NCI-H774 (cell line): ENCODE measurements at regions not wholly inside any gene's neighbourhood (a gene's known extent, or its start where the extent isn't known, plus 50 kb on each side); places are given as distances from the start of the nearest gene placed in this dataset.

ENCODE experiments used
- DNase-seq: peaks from one replicate; lab custom pipeline; 2025; lab: John Stamatoyannopoulos, UW

DNA sequence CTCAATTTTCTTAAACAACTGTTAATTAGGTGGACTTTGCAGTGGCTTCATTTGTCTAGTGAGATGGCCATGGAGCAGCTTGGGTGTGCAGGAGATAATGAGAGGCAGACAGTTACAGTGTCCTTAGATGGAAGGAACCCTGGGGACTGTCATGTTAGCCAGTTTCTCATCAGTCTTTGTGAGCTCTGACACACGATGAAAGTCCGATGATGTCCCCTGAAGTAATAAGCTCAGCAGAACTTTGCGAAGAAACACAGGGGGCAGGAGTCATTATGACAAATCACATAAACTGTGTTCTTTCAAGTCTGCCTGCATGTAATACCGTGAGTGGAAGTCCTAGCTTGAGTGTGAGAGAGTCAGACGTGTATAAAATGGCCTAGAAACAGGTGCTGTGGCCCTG, 201.8 kb downstream of the DRD1 start:
- DNase-seq = no peak

DNA sequence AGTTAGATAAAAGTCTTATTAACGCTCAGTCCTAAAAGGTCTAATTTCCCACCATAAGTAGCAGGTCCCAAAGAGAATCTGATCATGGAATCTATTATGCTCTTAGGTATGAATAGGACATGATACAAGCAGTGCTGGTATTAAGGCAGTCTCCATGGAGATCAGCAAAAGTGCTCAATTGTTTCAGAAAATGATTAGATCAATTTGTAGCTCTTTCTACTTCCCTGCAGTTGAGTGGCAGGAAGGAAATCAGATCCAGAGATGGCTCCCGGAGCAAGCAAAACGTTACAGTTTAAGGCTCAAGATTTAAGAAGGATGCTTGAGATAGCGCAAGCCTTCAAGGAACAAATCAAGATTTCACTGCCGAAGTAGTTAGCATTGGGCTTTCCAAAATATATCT, 205.7 kb downstream of the DRD1 start:
- no peak for DNase-seq

DNA sequence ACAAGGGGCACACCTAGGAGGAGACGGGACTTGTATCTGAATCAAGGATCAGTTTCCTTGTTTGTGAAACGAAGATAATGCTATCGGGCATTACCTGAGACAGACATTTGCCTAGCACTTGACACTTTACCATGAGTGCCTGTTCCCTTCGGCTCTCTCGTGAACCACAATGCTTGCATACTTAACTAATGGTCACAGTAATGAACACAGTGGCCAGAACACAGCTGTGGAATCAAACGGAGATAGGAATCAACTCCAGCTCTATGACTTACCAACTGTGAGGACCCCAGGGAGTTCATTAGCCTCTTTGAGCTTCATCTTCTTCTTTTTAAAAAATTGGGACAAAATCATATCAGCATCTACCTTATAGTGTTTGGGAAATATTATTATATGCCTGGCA, 207.8 kb downstream of the DRD1 start:
- DNase-seq = no peak

DNA sequence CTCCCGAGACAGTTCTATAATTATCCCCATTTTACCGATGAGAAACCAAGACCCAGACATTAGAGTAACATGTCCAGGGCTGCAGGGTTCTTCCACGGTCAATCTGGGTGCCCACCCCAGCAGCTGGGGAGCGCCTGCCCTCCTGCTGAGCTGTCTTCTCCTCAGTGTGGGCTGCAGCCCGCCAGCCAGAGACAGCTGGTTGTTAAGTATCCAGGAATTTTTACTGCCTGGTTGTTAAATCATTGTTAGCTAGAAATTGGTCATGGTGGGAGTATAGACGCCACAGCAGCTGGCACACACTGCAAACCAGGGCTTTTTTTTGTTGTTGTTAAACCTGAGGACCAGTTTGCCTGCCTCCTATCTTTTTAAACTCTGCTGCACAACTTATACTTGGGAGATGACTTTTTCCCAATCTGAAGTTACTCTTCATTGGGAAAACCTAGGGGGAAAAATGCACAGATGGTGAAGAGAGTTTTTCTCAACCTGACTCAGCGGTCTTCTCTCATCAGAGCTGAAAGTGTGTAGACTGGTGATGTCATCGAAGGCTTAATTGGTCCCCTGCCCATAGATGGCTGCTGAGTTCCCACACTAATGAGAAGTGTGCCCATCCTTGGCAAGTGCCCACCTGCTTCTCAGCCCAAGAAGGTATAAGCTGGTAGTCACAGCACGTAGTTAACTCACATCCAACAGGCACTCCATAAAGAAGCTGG, 208.6 kb downstream of the DRD1 start:
- no peak for DNase-seq

DNA sequence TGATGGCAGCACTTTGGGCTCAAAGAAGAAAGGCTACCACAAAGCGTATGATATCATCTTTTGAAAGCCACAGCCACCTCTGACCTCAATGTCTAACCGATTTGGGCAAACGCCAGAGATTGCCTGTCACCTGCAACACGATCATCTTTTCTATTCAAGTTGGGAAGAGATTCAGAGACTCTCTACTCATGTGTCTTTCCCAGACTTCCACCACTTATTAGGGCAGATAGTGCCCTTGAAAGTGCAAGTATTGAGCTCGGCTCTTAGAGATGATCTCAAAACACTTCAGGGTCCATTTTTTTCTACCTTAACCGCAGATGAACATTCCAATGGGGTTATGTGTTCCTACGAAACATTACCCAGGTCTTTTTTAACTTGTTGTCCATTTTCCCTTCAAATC, 213.7 kb downstream of the DRD1 start:
- DNase-seq = no peak

DNA sequence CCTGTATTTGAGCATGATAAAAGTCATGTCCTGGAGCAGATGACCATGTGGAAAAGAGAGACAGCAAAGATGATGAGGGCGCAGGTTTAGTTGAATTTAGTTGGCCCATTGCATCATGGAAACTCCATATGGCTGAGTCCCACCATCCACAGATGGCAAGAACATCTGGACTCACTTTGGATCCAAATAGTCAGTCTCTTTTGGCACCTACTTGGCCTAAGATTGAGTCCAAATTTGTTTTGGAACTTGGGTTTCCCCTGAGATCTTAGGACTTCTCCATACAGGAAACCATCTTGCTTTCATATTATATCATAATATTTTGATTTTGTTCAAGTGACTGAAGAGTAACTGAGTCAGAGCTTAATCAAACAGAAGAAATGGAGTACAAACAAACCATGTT, 217.5 kb downstream of the DRD1 start:
- no peak for DNase-seq

DNA sequence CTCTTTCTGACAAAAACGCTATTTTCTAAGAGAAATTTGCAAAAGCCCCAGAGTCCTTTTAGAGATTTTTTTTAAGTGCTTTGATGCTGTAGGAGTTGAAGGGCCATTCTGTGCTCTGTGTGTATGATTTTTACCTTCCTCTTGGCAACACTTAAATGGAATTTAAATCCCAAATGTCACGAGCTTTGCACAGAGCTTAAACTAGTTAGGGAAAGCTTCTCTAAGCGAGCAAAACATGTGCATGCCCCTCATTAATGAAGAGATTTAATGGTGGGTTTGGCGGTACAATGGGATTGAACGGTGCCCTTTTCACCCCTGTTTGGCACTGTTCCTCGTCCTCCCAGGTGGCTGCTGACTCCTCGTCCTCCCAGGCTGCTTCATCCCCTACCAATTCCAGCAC, 220.7 kb downstream of the DRD1 start:
- DNase-seq = no peak

DNA sequence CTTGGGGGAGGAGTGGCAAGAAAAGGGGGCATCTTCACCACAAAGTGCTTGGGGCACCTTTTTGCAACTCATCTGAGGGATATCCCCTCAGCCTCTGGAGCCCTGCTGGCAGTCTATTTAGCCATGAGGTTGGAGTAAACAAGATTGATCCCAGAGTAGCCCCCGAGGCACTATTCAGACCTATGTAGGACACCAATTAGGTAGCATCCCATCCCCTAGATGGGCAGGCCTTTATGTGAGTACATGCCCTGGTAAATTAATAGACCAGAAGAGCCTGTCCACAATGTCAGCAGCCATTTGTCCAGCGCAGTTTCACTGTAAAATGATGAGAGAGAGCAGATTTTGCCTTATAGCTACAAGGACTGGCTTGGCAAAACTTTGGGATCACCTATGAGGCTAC, 221.4 kb downstream of the DRD1 start:
- no peak for DNase-seq

DNA sequence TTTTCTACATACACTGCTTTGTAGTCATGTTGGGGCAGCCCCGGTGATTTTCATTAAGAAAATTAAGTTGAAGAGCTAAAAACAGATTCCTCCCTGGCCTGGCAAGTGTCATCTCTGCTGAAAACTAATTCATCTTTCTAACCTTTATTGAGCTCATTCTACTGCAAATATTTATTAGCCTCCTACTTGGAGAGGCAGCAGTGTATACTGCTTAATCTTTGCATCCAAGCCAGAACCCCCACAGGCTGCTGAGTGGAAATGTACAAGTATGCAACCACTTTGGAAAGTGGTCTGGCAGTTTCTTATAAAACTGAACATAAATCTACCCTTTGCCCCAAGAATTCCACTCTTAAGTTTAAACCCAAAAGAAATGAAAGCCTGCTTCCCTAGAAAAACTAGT, 223.4 kb downstream of the DRD1 start:
- DNase-seq = no peak

DNA sequence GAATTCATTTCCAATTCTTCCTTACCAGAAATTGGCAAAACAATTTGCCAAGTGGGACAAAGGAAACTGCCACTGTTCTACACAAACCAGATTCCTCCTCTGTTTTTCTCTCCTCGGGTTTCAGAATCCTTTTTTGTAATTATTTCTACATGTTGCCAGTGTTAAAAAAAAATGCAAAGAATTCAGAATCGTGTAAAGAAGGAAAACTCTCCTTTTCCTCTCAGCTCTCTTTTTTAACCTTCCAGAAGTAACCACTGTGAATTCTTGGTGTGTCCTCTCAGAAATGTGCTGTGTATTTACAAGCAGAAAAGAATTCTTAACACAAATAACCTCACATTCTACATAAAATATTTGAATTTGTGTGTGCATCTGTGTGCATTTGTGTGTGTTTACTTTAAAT, 224.6 kb downstream of the DRD1 start:
- no peak for DNase-seq

DNA sequence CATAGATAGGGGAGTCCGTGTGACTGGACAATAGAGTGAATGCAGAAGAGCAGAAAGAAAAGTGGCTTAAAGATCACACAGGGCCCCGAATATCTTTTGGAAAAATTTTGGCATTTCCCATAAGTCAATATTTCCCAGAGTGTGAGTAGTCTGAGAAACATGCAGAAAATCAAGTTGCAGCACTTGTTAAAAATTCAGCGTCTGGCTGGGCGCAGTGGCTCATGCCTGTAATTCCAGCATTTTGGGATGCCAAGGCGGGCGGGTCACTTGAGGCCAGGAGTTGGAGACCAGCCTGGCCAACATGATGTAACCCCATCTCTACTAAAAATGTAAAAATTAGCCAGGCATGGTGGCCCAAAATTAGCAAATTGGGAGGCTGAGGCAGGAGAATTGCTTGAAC, 227.0 kb downstream of the DRD1 start:
- DNase-seq = no peak

DNA sequence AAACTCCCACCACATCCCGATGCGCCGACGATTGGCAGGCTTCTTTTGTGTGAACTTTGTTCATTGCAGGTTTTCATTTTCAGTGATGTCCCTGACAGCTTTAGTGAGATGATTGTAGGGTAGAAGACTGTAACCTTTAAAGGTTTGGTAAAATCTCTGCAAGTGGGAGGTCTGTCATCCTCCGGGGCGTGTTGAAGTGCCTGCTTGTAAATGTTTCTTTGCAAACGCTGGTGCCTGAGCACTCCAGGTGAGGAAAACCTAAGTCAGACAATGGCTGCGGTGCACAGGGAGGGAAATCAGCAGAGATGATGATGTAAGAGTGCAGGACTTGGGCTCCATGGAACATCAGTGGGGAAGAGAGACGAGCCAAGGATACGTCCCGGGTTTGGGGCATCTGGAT, 228.1 kb downstream of the DRD1 start:
- DNase-seq = no peak

DNA sequence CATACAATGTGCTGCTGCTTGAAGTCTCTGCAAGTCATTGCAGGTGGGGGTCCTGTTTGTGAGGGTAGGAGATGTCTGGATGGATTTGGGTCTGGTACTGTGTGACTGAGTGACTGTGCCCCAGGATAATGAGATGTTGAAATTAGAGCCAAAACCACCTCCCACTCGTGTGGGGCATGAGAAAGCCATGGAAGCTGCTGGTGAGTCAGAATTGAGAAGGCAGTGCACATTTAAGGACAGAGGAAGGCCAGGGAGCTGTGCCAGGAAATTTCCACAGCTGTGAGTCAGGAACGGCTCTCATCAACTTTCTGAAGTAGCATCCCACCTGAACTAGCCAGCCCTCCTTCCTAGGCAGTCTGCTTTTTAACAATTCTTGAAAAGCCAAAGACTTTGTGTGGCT, 229.8 kb downstream of the DRD1 start:
- DNase-seq = no peak

DNA sequence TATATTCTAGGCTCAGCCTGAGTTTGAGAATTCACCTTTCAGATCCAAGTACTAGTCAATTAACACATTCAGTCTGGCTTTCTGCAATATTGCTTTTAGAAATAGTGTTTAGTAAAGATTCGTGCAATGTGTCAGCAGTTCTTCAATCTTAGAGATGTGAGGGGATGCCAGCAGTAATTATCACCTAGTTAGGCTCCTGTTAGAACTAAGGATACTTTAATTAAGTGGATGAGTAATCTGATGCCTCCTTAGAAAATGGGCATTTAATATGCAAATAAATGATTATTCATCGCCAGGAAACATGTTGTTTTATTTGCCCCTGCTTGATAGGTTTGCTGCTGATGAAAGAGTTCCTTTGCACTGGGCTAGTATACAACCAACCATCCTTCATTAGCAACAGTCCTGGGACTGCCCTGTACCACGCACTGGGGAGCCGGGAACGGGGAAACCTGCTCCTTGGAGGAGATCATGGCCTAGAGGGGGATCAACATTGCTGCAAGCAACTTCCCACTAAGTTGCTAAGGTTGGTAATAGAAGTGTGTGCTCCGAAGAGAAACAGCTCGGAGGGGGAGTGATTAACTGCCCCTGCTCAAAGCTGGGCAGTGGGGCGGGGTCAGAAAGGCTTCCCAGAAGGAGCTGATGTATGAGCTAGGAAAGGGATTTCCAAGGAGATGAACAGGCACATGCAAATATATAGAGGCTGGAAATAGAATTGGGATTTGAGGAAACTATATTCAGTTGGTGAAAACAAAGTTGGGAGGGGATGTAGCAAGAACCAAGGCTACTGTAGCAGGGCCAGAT, 231.8 kb downstream of the DRD1 start:
- DNase-seq = no peak

DNA sequence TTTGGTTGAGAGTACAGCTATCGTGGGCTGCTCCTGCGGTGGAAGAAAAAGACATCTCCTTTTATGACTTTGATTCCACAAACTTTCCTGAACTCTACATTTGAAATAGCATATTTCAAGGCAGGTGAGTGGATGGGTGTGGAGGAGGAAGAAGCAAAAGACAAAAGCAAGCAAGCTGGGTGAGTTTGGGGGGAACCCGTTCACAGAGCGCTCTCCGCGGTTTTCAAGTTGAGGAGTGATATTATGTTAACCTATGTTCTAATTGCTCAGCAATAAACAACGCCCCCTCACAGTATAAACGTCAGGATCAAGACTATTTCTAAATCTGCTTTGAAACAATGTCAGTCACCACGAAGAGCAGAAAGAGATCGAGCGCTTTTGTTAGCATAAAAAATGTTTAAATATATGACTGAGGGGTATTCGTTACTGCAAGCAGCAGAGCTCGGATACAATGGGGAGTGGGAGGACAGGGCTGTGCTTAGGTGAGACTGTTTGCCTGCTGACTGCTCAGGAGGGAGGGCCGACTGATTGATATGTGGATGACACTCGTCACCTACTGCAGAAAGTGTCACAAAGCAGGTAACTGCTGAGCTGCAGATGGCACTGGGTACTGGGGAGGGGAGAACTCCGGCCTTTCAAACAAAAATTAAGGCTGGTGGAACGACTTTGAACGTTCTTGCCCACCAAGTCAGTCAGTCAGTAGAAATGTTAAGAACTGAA, 236.5 kb downstream of the DRD1 start:
- no peak for DNase-seq

DNA sequence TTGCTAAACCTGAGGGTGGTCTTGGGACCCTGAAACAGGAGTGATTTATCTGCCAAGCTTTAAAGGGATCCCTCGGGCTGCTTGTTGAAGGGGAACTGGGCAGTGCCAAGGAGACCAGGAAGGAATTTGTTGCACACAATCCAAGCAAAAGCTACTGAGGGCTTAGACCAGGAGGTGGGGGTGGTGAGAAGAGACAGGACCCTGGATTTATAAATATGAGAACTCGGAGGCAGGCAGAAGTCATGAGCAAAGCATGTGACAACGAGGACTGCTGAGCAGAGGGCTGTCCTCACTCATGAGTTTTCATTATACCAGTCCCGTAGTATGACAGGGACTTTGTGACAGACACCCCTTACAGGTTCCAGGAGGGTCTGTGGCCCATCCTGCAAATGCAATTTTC, 237.3 kb downstream of the DRD1 start:
- no peak for DNase-seq

DNA sequence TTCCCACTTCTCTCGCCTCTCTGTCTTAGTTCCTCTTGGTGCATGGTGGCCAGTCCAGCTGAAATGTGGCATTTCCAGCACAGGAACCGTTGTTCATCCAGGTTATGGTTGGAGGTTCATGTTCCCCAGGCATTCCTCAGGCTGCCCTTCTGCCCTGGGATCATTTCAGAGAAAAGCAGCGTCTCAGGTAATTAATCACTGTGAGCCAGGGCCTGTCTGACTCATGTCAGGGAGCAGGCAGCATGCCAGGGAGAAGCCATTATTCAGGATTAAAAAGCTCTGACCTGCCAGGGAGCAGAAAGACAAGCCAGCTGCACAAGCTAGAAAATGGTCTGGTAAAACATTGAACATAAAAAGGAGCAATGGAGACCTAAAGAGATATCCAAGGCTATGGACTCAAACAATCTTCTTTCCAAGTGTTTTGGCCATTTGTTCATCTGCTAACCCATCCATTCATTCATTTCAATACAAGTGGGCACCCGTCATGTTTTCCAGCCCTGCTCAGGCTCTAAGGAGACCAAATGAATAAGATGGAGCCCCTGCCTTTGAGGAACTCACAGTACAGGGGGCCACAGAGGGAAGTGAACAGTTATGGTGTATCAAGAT, 241.4 kb downstream of the DRD1 start:
- DNase-seq = peak; percentile 25

DNA sequence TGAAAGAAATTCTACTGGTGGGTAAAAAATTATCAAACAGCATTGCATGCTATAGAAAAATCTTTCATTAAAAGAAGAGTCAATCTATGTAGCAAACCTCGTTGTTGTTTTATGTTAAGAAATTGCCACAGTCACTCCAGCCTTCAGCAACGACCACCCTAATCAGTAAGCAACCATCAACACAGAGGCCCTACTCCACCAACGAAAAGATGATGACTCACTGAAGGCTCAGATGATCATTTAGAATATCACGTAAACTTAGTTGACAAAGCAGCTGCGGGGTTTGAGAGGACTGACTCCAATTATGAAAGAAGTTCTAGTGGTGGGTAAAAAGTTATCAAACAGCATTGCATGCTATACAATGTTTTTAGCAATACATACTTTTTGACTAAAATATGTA, 242.6 kb downstream of the DRD1 start:
- DNase-seq = no peak

DNA sequence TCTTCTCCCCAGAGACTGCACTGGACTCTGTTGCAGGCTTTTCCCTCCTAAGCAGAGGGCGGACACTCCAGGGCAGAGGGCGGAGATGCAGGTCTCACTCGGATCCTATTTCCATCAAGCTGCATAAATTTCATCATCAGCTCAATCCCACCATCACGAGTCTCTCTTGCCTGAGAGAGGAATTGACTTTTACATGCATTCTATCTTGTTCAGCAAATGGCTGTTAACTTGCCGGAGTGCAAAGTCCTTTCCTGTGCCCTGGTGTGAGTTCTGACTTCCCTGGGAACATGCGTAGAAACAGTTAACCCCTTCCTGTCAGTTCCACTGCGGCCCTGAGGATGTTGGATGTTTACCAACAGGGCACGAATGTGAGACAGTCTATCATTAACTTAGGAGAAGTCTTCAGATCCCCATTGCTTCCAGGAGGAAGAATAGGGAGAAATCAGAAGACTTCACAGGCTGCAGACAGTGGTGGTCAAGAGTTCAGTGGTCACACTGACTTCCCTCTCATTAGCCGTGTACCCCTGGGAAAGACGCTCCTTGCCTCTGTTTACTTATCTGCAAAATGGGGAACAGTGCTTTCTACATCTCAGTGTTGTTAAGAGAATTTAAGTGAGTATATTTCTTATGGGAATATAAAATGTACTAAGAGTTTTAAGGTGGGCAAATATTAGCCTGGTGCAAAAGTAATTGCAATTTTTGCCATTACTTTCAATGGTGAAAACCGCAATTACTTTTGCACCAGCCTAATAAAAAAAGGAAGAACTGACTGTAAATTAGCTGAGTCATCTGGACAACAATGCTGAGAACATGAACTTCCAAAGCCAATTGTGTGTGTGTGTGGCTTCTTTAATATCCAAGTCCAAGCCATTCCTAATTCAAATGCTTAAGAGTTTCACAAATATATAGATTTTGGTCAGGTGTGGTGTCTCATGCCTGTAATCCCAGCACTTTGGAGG, 248.0 kb downstream of the DRD1 start:
- DNase-seq = no peak

DNA sequence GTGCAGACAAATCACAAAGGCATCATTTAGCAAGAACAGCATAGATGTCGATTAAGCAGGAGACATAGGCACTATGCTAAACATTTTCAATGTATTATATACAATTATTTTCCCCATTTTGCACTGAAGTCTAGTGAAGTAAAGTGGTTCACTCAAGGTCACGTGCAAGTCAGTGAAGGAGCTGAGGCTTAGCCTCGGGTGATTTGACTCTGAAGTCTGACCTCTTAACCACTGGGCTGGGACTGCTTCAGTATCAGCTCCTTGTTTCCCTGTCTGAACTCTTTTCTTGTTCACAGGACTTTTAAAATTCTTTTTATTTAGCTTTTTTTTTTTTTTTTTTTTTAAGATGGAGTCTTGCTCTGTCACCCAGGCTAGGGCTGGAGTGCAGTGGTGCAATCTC, 262.7 kb downstream of the DRD1 start:
- DNase-seq = no peak

DNA sequence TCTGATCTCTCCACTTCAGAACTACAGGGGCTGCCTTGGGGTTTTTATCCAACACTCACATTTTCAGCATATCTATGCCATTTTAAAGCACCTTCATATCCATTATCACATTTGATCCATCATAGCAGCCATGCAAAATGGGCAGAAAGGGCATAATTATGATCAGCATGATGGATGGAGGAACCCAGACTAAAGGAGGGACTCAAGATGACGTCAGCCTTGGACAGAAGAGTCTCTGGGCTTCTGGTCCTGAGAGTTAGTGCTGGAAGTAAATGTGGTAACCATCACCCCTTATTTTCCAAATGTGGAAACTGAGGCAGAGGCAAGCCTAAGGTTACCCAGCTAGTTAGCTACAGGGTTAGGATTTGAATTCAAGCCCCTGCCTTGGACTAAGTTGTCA, 273.1 kb downstream of the DRD1 start:
- DNase-seq = no peak
